Hepatocyte (in vitro differentiated cells): ENCODE measurements at regions not wholly inside any gene's neighbourhood (a gene's known extent, or its start where the extent isn't known, plus 50 kb on each side); places are given as distances from the start of the nearest gene placed in this dataset.
"Not testable (repeated sequence)": the region's sequence is repeated elsewhere in the genome, so short reads cannot be mapped to it uniquely, and the experiment has no call there.

Experiments used
- EZH2 ChIP-seq: fragments of 200-600 bp; sonication (generic); IDR thresholded peaks from 2 replicates; pipeline ENCODE4 v1.6.1; 2016; ENCODE audit warnings: antibody characterized with exemption, mild to moderate bottlenecking, borderline replicate concordance
- TF ChIP-seq, protein P1 (sequence below): fragments of 200-600 bp; sonication (generic); IDR thresholded peaks from 2 replicates; pipeline ENCODE4 v1.5.1; 2016; ENCODE audit warnings: antibody characterized with exemption, mild to moderate bottlenecking; ENCODE audit not compliant: poor library complexity

DNA sequence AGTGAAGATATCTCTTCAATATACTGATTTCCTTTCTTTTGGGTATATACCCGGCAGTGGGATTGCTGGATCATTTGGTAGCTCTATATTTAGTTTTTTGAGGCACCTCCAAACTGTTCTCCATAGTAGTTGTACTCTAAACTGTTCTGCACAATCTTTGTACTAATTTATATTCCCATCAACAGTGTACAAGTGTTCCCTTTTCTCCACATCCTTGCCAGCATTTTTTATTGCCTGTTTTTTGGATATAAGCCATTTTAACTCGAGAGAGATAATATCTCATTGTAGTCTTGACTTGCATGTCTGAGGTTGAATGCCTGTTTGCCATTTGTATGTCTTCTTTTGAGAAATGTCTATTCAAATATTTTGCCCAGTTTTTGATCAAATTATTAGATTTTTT, 1859.4 kb upstream of the C9orf72 start:
- TF ChIP-seq, protein P1, sequence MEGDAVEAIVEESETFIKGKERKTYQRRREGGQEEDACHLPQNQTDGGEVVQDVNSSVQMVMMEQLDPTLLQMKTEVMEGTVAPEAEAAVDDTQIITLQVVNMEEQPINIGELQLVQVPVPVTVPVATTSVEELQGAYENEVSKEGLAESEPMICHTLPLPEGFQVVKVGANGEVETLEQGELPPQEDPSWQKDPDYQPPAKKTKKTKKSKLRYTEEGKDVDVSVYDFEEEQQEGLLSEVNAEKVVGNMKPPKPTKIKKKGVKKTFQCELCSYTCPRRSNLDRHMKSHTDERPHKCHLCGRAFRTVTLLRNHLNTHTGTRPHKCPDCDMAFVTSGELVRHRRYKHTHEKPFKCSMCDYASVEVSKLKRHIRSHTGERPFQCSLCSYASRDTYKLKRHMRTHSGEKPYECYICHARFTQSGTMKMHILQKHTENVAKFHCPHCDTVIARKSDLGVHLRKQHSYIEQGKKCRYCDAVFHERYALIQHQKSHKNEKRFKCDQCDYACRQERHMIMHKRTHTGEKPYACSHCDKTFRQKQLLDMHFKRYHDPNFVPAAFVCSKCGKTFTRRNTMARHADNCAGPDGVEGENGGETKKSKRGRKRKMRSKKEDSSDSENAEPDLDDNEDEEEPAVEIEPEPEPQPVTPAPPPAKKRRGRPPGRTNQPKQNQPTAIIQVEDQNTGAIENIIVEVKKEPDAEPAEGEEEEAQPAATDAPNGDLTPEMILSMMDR, result not testable (repeated sequence)
- not testable (repeated sequence) for TF ChIP-seq EZH2
